G401 (cell line): ENCODE measurements at regions not wholly inside any gene's neighbourhood (a gene's known extent, or its start where the extent isn't known, plus 50 kb on each side); places are given as distances from the start of the nearest gene placed in this dataset.

Experiments used
- DNase-seq: peaks from one replicate; pipeline ENCODE4 v3.0.0-alpha.2; 2015; ENCODE audit warnings: low spot score
- in situ Hi-C: cut with HindIII; loops from 2 replicates; pipeline ENCODE4 v1.10.0; 2016; ENCODE audit warnings: low sequenced_read_pairs, mixed read lengths

DNA sequence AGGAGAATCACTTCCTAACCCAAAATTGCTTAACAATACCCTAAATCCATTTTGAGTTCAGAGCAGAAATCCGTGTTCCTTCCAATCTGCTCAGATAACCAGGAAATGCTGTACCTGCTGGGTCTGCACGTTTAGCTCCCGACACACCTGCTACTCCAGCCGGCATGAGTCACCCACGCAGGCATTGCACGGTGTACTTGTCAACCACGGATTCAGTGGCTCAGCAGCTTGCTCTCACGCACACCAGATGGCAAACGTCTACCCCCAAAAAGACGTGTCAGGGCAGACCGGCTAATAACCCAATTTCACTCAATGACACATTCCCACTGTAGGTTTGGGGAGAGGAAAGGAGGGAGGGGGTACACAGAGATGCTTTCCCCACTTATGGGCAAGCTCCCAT, 468.1 kb downstream of the SOX9 start:
- DNase-seq: peak; percentile 92
- in situ Hi-C loops: no loop called here

DNA sequence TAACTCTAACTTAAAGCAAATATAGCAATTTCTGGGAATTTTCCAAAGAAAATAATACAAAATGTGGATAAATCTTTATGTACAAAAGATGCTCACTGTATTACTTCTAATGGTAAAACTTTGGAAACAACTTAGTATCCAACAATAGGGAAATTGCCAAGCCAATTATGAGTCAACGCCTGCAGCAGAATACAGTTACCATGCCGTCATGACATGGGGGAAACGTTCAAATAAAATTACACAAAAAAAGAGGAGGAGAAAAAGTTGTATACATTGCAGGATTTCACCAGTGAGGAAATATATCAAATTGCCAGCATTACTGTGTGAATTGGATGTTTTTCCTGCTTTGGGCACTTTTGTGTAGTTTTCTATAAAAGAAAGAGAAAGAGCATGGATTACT, 469.6 kb downstream of the SOX9 start:
- in situ Hi-C loops: no loop called here
- peak; percentile 37 for DNase-seq

DNA sequence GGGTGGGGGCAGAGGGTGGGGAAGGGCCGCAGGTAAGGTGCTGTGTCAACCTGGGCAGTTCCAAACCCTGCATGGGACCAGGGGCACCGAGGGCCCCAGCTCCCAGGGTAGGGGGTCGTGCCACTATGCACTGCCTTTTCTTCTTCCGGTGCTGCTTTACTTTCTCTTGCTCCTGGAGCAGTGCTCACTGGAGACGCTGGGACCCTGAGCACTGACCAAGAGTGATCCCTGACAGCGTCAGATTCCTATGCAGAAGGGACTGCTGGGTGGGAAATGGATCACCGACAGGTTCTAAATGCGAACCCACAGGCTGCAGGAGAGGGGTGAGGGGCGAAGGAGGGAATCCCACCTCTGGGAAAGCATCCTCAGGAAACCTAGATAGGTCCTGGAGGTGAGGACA, 470.1 kb downstream of the SOX9 start:
- no peak for DNase-seq
- in situ Hi-C loops: no loop called here

DNA sequence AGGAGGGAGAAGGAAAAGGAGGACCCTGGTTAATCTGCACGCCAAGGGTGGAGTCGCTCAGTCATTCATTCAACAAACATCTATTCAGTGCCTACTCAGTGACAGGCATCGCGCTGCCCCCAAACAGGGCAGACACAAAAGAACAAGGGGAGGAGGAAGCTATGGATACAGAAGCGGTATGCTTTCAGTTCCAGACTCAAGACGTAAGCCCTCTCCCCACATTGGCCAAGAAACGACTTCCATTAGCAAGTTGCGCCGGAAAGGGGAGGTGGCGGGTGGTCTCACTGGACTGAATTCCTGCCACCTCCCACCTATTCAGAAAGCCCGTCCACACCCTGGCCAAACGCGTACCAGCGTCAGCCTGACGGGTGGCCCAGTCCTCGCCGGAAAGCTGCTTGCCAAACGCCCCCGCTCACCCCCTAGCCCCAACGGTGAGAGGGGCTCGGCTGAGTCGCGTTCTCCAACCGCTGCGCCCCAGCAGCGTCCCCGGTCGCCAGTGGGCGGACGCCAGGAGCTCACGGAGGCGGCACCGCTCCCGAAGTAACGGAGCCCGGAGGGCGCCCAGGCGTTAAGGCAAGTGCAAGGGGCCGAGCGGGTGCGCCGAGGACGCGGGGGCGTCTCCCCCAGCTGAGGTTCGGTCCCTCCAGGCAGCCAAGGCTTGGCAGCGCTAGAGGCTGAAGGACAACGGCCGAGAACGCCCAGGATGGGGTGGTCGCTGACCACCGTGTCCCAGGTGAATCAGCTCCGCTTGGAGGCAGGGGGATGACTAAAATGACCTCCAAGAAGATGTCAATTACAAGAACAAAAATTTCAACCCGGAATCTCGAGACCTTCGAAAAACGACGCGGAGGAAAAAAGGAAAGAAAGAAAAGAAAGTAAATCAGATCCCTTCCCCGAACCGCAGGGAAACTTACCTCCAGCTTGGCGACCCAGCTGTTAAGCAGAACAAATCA, 470.7 kb downstream of the SOX9 start:
- in situ Hi-C loops: no loop called here

DNA sequence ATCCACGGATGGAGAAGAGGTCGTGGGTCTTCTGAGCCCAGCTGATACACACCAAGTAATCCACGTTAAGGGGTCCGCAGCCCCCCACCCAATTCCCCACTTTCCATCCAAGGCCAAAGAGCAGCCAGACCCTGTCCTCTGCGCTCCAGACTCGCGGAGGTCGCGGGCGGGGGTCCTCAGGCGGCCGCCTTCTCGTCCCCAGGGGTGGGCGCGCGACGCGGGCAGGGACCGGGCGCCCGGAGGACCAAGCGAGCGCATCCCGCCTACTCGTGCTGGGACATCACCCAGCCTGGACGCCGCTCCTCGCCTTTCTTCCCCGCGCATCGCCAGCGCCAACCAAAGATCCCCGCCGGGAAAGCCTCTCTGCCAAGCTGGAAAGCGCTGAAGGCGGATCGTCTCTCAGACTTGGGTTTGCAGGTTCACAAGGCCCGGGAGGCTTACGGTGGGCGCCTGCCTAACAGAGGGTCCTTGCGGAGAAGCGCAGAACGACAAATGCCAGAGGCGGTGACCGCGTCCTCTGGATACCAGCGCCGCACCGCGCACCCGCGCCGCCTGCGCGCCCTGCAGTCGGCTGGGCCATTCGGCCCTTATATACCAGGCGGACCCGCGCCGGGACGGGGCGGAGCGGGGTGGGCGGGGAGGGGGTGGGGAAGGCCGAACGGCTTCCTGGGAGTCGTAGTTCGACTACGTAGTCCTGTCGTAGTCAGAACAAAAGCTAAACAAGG, 471.6 kb downstream of the SOX9 start:
- in situ Hi-C loops: no loop called here
- peak; percentile 88 for DNase-seq

More for the DNA sequence above, 470.7 kb downstream of the SOX9 start:
- DNase-seq: peak; percentile 53

DNA sequence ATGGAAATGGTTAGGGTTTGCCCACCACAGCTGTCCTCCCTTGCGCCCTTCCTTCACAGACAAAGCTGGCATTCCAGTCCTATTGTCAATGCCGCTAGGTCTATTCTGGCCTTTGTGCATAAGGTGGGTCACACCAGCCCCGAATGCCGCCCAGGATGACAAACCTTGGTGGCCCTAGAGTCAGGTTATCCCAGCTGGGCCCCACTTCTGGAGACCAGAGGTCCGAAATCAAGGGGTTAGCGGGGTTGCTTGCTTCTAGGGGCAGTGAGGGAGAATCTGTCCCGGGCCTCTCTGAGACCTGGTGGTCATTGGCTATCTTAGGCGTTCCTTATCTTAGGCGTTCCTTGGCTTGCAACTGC, 472.1 kb downstream of the SOX9 start:
- in situ Hi-C loops: no loop called here
- no peak for DNase-seq

DNA sequence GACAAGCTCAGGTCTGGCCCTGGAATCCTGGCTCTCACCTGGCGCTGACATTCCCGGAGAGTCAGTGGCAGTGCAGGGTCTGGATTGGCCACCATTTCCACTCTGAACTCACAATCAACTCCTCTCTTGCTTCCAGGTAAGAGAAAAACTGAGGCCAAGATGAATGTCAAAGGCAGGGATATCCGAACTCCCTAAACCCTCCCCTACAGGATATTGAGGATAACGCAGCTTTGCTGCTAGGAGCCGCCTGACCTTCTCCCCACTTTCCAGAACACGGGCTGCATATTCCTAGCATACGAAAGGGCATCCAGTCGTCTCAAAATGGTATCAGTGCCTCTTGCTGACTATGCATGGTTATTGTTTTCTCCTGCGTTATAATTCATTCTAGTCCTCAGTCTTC, 473.4 kb downstream of the SOX9 start:
- in situ Hi-C loops: no loop called here

More for the DNA sequence above, 473.4 kb downstream of the SOX9 start:
- DNase-seq: no peak
